ENCODE measurements at regions not wholly inside any gene's neighbourhood (a gene's known extent, or its start where the extent isn't known, plus 50 kb on each side); places are given as distances from the start of the nearest gene placed in this dataset.

GRCh38 chr3:7960601-7961000 is 541.0 kb upstream of the LMCD1 start:
- Histone ChIP-seq H3K27ac (ENCODE audit: low read depth, low read length) (no peak overlapping the region), H3K4me2 (ENCODE audit: low read length) (no peak overlapping the region), H3K79me2 (ENCODE audit: control insufficient read depth, low read length) (no peaks in the 10 kb centered on the region), H3K9me3 (ENCODE audit: control insufficient read depth, insufficient read depth, low read length) (no peaks in the 10 kb centered on the region), H3F3A (ENCODE audit: control insufficient read depth, insufficient read depth) (no peaks in the 10 kb centered on the region), H3K27me3 (ENCODE audit: control insufficient read depth, low read length) (no peaks in the 10 kb centered on the region), H3K36me3 (ENCODE audit: control insufficient read depth, low read length) (no peaks in the 10 kb centered on the region), H3K4me1 (ENCODE audit: control insufficient read depth, low read length) (no peaks in the 10 kb centered on the region), H4K20me1 (ENCODE audit: control insufficient read depth, insufficient read depth, low read depth, low read length) (no peaks in the 10 kb centered on the region), H3K4me3 (ENCODE audit: low read length) (no peak overlapping the region), H3K9me2 (replicated peaks; ENCODE audit: control insufficient read depth, low read length) (no peaks in the 10 kb centered on the region)
- TF ChIP-seq CTCF (IDR thresholded peaks at IDR 0.05; ENCODE audit: low read depth, low read length, poor library complexity, severe bottlenecking) (no peak), EZH2phosphoT487 (IDR thresholded peaks at IDR 0.05; ENCODE audit: borderline replicate concordance, low read length) (no peak)

GRCh38 chr3:7962301-7962700 is 539.3 kb upstream of the LMCD1 start:
- Histone ChIP-seq H3K9me3 (ENCODE audit: control insufficient read depth, insufficient read depth, low read length) (no peaks in the 10 kb centered on the region), H4K20me1 (ENCODE audit: control insufficient read depth, insufficient read depth, low read depth, low read length) (no peaks in the 10 kb centered on the region), H3F3A (ENCODE audit: control insufficient read depth, insufficient read depth) (no peaks in the 10 kb centered on the region), H3K4me2 (ENCODE audit: low read length) (no peak overlapping the region), H3K9me2 (replicated peaks; ENCODE audit: control insufficient read depth, low read length) (no peaks in the 10 kb centered on the region), H3K79me2 (ENCODE audit: control insufficient read depth, low read length) (no peaks in the 10 kb centered on the region), H3K27ac (ENCODE audit: low read depth, low read length) (no peak overlapping the region), H3K36me3 (ENCODE audit: control insufficient read depth, low read length) (no peaks in the 10 kb centered on the region), H3K4me3 (ENCODE audit: low read length) (no peak overlapping the region), H3K4me1 (ENCODE audit: control insufficient read depth, low read length) (no peaks in the 10 kb centered on the region), H3K27me3 (ENCODE audit: control insufficient read depth, low read length) (no peaks in the 10 kb centered on the region)
- no peak for TF ChIP-seq CTCF (IDR thresholded peaks at IDR 0.05; ENCODE audit: low read depth, low read length, poor library complexity, severe bottlenecking)
- TF ChIP-seq EZH2phosphoT487 (IDR thresholded peaks at IDR 0.05; ENCODE audit: borderline replicate concordance, low read length) = no peak

GRCh38 chr3:7964899-7965298 is 536.7 kb upstream of the LMCD1 start:
- Histone ChIP-seq H3K4me2 (ENCODE audit: low read length) (no peak overlapping the region), H4K20me1 (ENCODE audit: control insufficient read depth, insufficient read depth, low read depth, low read length) (no peaks in the 10 kb centered on the region), H3K36me3 (ENCODE audit: control insufficient read depth, low read length) (no peaks in the 10 kb centered on the region), H3K27me3 (ENCODE audit: control insufficient read depth, low read length) (no peaks in the 10 kb centered on the region), H3K79me2 (ENCODE audit: control insufficient read depth, low read length) (no peaks in the 10 kb centered on the region), H3K4me1 (ENCODE audit: control insufficient read depth, low read length) (no peaks in the 10 kb centered on the region), H3K9me3 (ENCODE audit: control insufficient read depth, insufficient read depth, low read length) (no peaks in the 10 kb centered on the region), H3K27ac (ENCODE audit: low read depth, low read length) (no peak overlapping the region), H3K9me2 (replicated peaks; ENCODE audit: control insufficient read depth, low read length) (no peaks in the 10 kb centered on the region), H3K4me3 (ENCODE audit: low read length) (no peak overlapping the region), H3F3A (ENCODE audit: control insufficient read depth, insufficient read depth) (no peaks in the 10 kb centered on the region)
- no peak for TF ChIP-seq CTCF (IDR thresholded peaks at IDR 0.05; ENCODE audit: low read depth, low read length, poor library complexity, severe bottlenecking)

- Histone ChIP-seq H3K79me2 (ENCODE audit: control insufficient read depth, low read length) (no peaks in the 10 kb centered on the region), H3K4me2 (ENCODE audit: low read length) (no peak overlapping the region), H3K4me1 (ENCODE audit: control insufficient read depth, low read length) (no peaks in the 10 kb centered on the region), H4K20me1 (ENCODE audit: control insufficient read depth, insufficient read depth, low read depth, low read length) (no peaks in the 10 kb centered on the region), H3K9me2 (replicated peaks; ENCODE audit: control insufficient read depth, low read length) (no peaks in the 10 kb centered on the region), H3F3A (ENCODE audit: control insufficient read depth, insufficient read depth) (no peaks in the 10 kb centered on the region), H3K36me3 (ENCODE audit: control insufficient read depth, low read length) (no peaks in the 10 kb centered on the region), H3K4me3 (ENCODE audit: low read length) (no peak overlapping the region), H3K27ac (ENCODE audit: low read depth, low read length) (no peak overlapping the region), H3K9me3 (ENCODE audit: control insufficient read depth, insufficient read depth, low read length) (no peaks in the 10 kb centered on the region), H3K27me3 (ENCODE audit: control insufficient read depth, low read length) (no peaks in the 10 kb centered on the region)
- TF ChIP-seq EZH2phosphoT487 (IDR thresholded peaks at IDR 0.05; ENCODE audit: borderline replicate concordance, low read length) = no peak
- no peak for TF ChIP-seq CTCF (IDR thresholded peaks at IDR 0.05; ENCODE audit: low read depth, low read length, poor library complexity, severe bottlenecking)
These were observed 528.6 kb upstream of the LMCD1 start for GRCh38 chr3:7973006-7973405.

Data from DOHH2 (cell line).